ENCODE measurements at regions not wholly inside any gene's neighbourhood (a gene's known extent, or its start where the extent isn't known, plus 50 kb on each side); places are given as distances from the start of the nearest gene placed in this dataset.

DNA sequence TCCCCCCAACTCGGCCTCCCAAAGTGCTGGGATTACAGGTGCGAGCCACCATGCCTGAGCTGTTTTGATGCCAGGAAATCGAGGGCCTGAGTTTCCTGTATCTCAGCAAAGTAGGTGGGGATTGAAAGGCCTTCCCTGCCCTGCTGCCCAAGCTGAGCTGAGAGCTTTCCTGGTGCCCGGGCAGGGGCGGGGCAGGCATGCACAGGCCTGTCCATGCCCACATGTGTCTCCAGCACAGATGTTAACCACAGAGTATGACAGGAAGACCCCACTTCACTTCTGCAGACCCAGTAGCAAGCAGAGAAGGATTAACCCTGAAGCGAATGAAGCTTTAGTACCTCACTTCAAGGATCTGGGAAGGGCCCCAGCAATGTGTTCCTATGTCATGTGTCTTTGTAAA lies 66.0 kb downstream of the GPR6 start:
- TF ChIP-seq ZNF274 (IDR thresholded peaks at IDR 0.05; ENCODE audit: low read depth, low read length), result no peak
- no peak overlapping the region for H3K4me3 ChIP-seq (ENCODE audit: low read length)

GRCh38 chr6:110044622-110045021 lies 66.5 kb downstream of the GPR6 start:
- no peak for TF ChIP-seq ZNF274 (IDR thresholded peaks at IDR 0.05; ENCODE audit: low read depth, low read length)

DNA sequence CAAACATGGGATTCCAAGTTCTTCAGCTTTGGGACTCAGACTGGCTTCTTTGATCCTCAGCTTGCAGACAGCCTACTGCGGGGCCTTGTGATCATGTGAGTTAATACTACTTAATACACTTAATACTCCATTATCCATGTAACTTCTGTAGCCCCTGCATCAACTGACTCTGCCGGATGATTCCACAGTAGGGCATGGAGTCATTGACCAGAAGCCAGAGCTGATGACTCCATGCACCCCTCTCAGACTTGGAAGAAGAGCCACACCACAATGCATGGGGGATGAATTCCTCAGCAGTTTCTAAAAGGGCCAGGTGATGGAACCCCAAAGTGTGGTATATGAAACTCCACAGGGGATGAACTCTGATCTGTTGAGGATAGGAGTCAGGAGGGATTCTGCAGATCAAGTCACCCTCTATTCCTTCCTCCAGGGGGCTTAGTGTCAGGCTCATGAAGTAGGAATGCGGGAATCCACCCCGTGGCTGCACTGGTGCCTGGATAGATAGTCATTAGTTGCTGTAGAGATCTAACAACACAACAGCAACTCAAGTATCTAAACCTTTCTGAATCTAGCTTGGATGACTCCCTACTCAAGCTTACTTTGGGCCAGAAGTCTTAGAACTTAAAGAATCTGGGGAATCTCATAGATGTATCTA lies 70.2 kb downstream of the GPR6 start:
- no peak overlapping the region for H3K4me3 ChIP-seq (ENCODE audit: low read length)
- no peak for TF ChIP-seq ZNF274 (IDR thresholded peaks at IDR 0.05; ENCODE audit: low read depth, low read length)

More at GRCh38 chr6:110044622-110045021, 66.5 kb downstream of the GPR6 start:
- H3K4me3 ChIP-seq (ENCODE audit: low read length), result no peak overlapping the region

DNA sequence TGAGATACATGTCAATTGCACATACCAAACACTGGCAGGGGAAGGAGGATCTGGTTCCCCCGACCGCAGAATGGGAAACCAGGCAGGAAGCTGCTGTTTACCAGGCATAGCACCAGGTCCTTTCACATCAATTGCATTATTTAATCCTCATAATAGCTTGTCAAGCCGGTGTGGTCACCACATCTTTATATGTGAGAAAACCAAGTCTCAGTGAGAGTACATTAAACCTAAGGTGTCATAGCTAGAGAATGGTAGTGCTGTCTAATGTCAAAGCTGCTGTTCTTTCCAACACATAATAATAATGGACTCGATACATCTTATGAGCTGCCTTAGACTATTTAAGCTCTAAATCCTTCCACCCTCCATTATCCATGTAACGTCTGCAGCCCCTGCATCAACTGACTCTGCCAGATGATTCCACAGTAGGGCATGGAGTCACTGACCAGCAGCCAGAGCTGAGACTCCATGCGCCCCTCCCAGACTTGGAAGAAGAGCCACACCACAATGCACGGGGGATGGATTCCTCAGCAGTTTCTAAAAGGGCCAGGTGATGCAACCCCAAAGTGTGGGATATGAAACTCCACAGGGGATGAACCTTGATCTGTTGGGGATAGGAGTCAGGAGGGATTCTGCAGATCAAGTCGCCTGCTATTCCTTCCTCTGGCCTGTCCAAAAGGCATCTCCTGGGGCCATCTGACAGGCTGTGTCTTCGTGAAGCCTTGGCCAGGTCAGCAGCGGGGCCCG lies 71.8 kb downstream of the GPR6 start:
- H3K4me3 ChIP-seq (ENCODE audit: low read length), result no peak overlapping the region
- no peak for TF ChIP-seq ZNF274 (IDR thresholded peaks at IDR 0.05; ENCODE audit: low read depth, low read length)

Measured in GM08714 (cell line).